ENCODE measurements at regions not wholly inside any gene's neighbourhood (a gene's known extent, or its start where the extent isn't known, plus 50 kb on each side); places are given as distances from the start of the nearest gene placed in this dataset.
"Not testable (repeated sequence)": the region's sequence is repeated elsewhere in the genome, so short reads cannot be mapped to it uniquely, and the experiment has no call there.

GRCh38 chr2:110031722-110032327, 83.8 kb downstream of the MALL start:
- H3K27me3 Mint-ChIP-seq; H3K9me3 Mint-ChIP-seq; DNase-seq; H3K4me3 Mint-ChIP-seq; H3K36me3 Mint-ChIP-seq (ENCODE audit: low read depth); intact Hi-C loops (cut with micrococcal nuclease); H3K4me1 Mint-ChIP-seq; H3K27ac Mint-ChIP-seq: not testable (repeated sequence)

Measured in activated CD4-positive, alpha-beta T cell treated with anti-CD3 and anti-CD28 coated beads, Interleukin-2, amount 10 ng/mL, durations not matched to agents 24 days and 14 days (primary cell).